ENCODE measurements at regions not wholly inside any gene's neighbourhood (a gene's known extent, or its start where the extent isn't known, plus 50 kb on each side); places are given as distances from the start of the nearest gene placed in this dataset.

DNA sequence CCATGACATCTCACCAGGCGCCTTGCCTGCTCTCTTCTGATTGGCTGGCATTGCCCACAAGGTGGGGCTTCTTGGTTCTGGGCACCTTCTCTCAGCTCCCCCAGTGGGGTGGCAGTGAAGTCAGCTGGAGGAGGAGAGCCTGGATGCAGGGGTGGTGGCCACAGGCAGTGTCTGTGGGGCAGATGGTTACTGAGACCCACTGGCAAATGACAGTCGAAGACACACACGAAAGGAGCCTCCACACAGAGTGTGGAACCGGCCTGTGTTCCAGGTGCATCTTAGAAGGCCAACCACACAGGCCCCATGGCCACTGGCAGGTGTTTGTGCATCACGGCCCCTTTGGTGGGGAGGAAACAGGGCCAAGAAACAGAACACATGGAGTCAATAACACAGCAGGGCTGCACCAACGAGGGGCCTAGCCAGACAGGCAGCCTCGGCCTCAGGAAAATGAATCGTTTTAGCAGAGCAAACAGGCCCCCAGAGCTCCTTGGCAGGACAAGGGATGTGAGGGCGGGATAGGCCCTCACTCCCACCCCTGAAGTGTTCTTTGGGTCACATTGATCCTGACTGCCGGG, 683.4 kb downstream of the TBC1D22A start:
- Histone ChIP-seq H3K4me1 (ENCODE audit: control insufficient read depth, insufficient read depth, low read length) (no peaks in the 10 kb centered on the region), H3K9me3 (ENCODE audit: control insufficient read depth, insufficient read depth, low read depth, low read length) (no peaks in the 10 kb centered on the region), H3K4me3 (ENCODE audit: low read depth in 2 of 2, low read length in 2 of 2) (no peak overlapping the region), H3K27me3 (ENCODE audit: control insufficient read depth, insufficient read depth, low read length) (no peaks in the 10 kb centered on the region), H3K27ac (ENCODE audit: low read length) (no peak overlapping the region), H3K36me3 (ENCODE audit: control insufficient read depth, insufficient read depth, low read length) (no peaks in the 10 kb centered on the region)
- BruUV-seq (replicated peaks): no TSS peak
- ATAC-seq: no peak
- ChIA-PET POLR2A (no interaction called here), CTCF (no interaction called here)
- TF ChIP-seq, protein P1, sequence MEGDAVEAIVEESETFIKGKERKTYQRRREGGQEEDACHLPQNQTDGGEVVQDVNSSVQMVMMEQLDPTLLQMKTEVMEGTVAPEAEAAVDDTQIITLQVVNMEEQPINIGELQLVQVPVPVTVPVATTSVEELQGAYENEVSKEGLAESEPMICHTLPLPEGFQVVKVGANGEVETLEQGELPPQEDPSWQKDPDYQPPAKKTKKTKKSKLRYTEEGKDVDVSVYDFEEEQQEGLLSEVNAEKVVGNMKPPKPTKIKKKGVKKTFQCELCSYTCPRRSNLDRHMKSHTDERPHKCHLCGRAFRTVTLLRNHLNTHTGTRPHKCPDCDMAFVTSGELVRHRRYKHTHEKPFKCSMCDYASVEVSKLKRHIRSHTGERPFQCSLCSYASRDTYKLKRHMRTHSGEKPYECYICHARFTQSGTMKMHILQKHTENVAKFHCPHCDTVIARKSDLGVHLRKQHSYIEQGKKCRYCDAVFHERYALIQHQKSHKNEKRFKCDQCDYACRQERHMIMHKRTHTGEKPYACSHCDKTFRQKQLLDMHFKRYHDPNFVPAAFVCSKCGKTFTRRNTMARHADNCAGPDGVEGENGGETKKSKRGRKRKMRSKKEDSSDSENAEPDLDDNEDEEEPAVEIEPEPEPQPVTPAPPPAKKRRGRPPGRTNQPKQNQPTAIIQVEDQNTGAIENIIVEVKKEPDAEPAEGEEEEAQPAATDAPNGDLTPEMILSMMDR (IDR thresholded peaks at IDR 0.05): no peak
- no peak for TF ChIP-seq POLR2AphosphoS5 (IDR thresholded peaks at IDR 0.05; ENCODE audit: low read depth, low read length)
- TF ChIP-seq, protein P2, sequence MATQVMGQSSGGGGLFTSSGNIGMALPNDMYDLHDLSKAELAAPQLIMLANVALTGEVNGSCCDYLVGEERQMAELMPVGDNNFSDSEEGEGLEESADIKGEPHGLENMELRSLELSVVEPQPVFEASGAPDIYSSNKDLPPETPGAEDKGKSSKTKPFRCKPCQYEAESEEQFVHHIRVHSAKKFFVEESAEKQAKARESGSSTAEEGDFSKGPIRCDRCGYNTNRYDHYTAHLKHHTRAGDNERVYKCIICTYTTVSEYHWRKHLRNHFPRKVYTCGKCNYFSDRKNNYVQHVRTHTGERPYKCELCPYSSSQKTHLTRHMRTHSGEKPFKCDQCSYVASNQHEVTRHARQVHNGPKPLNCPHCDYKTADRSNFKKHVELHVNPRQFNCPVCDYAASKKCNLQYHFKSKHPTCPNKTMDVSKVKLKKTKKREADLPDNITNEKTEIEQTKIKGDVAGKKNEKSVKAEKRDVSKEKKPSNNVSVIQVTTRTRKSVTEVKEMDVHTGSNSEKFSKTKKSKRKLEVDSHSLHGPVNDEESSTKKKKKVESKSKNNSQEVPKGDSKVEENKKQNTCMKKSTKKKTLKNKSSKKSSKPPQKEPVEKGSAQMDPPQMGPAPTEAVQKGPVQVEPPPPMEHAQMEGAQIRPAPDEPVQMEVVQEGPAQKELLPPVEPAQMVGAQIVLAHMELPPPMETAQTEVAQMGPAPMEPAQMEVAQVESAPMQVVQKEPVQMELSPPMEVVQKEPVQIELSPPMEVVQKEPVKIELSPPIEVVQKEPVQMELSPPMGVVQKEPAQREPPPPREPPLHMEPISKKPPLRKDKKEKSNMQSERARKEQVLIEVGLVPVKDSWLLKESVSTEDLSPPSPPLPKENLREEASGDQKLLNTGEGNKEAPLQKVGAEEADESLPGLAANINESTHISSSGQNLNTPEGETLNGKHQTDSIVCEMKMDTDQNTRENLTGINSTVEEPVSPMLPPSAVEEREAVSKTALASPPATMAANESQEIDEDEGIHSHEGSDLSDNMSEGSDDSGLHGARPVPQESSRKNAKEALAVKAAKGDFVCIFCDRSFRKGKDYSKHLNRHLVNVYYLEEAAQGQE (IDR thresholded peaks at IDR 0.05; ENCODE audit: insufficient read depth in 1 of 2, low read depth in 2 of 2, low read length in 1 of 2): no peak
- no peak for TF ChIP-seq TCF7L2 (IDR thresholded peaks at IDR 0.05; ENCODE audit: low read depth, low read length)
- no peak for TF ChIP-seq SIN3A (IDR thresholded peaks at IDR 0.05; ENCODE audit: borderline replicate concordance, insufficient read depth, low read depth, low read length)
- DNase-seq (ENCODE audit: low read depth, low spot score): no peak
- intact Hi-C loops (cut with micrococcal nuclease; ENCODE audit: unreplicated experiment): no loop called here
- in situ Hi-C loops (cut with HindIII; ENCODE audit: low pct_unique_long_range_greater_than_20kb, low sequenced_read_pairs): no loop called here

DNA sequence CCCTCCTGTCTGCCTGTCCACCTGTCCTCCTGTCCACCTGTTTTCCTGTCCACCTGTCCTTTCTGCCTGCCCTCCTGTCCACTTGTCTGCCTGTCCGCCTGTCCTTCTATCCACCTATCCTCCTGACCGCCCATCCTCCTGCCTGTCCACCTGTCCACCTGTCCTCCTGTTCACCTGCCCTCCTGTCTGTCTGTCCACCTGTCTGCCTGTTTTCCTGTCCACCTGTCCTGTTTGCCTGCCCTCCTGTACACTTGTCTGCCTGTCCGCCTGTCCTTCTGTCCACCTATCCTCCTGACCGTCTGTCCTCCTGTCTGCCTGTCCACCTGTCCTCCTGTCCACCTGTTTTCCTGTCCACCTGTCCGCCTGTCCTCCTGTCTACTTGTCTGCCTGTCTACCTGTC, 682.8 kb downstream of the TBC1D22A start:
- ChIA-PET POLR2A (no interaction called here), CTCF (no interaction called here)
- BruUV-seq (replicated peaks): no TSS peak
- H3K36me3 ChIP-seq (ENCODE audit: control insufficient read depth, insufficient read depth, low read length): no peaks in the 10 kb centered on the region
- TF ChIP-seq, protein P1 (IDR thresholded peaks at IDR 0.05): no peak
- TF ChIP-seq TCF7L2 (IDR thresholded peaks at IDR 0.05; ENCODE audit: low read depth, low read length): no peak
- TF ChIP-seq, protein P2 (IDR thresholded peaks at IDR 0.05; ENCODE audit: insufficient read depth in 1 of 2, low read depth in 2 of 2, low read length in 1 of 2): no peak
- TF ChIP-seq SIN3A (IDR thresholded peaks at IDR 0.05; ENCODE audit: borderline replicate concordance, insufficient read depth, low read depth, low read length): no peak
- H3K4me3 ChIP-seq (ENCODE audit: low read depth in 2 of 2, low read length in 2 of 2): no peak overlapping the region
- ATAC-seq (no peak), DNase-seq (ENCODE audit: low read depth, low spot score) (no peak)
- H3K27ac ChIP-seq (ENCODE audit: low read length): no peak overlapping the region
- H3K27me3 ChIP-seq (ENCODE audit: control insufficient read depth, insufficient read depth, low read length): no peaks in the 10 kb centered on the region
- no peaks in the 10 kb centered on the region for H3K9me3 ChIP-seq (ENCODE audit: control insufficient read depth, insufficient read depth, low read depth, low read length)
- intact Hi-C loops (cut with micrococcal nuclease; ENCODE audit: unreplicated experiment) (no loop called here), in situ Hi-C loops (cut with HindIII; ENCODE audit: low pct_unique_long_range_greater_than_20kb, low sequenced_read_pairs) (no loop called here)
- no peaks in the 10 kb centered on the region for H3K4me1 ChIP-seq (ENCODE audit: control insufficient read depth, insufficient read depth, low read length)

Data from Panc1 (cell line).